NCI-H187 (cell line): ENCODE measurements at regions not wholly inside any gene's neighbourhood (a gene's known extent, or its start where the extent isn't known, plus 50 kb on each side); places are given as distances from the start of the nearest gene placed in this dataset.

Experiments used
- DNase-seq, 2 experiments: peaks; one replicate each; lab custom pipeline; 2025; lab: John Stamatoyannopoulos, UW

- DNase-seq = no peak
Measured at GRCh38 chr2:52934920-52935640, 832.5 kb upstream of the CHAC2 start.

- no peak for DNase-seq
Measured at GRCh38 chr2:52934323-52934898, 833.2 kb upstream of the CHAC2 start.

GRCh38 chr2:52933878-52934277, 833.7 kb upstream of the CHAC2 start:
- DNase-seq = no peak

DNA sequence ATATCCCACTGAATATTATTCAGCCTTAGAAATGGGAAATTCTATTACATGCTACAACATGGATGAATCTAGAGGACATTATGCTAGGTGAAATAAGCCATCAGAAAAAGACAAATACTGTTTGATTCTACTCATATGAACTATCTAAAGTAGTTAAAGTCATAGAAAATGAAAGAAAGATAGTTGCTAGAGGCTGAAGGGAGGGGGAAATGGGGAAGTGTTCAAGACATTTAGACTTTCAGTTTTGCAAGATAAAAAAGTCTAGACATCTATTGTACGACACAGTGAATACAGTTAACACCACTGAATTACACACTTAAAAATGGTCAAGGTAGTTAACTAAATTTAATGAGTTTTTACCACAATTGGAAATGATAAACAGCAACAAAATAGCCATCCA, 835.9 kb upstream of the CHAC2 start:
- no peak for DNase-seq

GRCh38 chr2:52929412-52929811, 838.2 kb upstream of the CHAC2 start:
- DNase-seq = no peak

- no peak for DNase-seq
Measured at GRCh38 chr2:52919673-52920072, 847.9 kb upstream of the CHAC2 start.

- no peak for DNase-seq
Measured at GRCh38 chr2:52918551-52918950, 849.1 kb upstream of the CHAC2 start.

DNA sequence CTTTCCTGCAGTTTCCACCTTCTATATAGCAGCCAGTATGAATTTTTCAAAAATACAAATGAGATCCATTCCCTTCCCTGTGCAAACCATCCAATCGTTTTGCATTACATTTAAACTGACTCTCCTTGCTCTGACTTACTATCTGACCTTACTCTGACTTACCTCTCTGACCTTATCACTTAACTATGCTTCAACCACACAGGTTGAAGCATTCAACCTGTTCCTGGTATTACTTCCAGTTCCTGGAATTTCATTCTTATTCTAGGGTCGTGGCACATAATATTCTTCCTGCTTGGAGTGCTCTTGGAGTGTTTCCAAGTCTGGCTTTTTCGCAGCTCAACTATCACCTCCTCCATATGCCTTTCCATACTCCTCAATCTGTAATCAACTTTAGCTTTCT, 850.6 kb upstream of the CHAC2 start:
- no peak for DNase-seq

DNA sequence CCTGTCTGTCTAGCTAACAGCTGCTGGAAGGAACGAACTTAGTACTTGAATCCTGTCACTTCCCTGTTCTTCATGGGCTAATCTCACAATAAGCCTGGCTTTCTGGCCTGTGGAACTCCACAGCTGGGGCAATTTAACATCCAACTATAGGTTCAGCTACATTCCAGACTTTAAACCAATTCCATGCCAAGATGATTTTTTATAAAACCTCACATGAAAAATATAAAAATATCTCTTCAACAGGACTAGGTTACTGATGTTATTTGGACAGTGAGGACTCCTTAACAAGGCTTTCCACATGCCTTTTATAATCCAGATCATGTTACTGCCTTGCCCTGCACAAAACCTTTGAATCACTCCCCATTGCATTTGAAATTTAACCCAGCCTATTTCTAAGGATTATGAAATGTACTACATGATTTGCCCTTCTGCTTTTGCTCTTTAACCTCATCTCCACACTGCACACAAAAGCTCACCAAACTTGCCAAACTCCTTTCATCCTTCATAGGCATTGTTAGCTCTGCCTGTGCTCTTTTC, 863.2 kb upstream of the CHAC2 start:
- no peak for DNase-seq

DNA sequence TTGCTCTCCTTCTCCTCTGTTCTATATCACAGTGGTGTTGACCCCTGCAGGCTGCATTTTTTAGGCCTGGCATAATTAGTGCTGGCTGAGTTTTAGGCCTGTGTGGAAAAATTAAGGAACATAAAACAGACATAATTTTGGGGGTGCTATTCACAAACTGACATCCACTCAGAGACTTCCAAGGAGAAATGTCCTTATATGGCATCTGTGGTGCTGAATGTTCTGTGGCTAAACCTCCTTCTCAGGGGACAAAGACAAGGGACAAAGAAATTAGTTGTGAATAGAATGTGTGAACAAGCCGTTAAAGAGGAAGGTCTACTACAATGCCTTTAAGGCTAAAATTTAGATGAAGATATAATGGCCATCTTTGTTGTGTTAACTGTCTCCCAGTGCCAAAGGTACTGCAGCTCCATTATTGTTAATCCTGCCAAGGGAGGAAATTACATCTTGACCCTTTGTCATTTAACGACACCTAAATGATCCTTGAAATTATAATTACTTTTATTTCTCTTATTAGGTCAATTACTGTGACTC, 870.0 kb upstream of the CHAC2 start:
- DNase-seq = no peak

DNA sequence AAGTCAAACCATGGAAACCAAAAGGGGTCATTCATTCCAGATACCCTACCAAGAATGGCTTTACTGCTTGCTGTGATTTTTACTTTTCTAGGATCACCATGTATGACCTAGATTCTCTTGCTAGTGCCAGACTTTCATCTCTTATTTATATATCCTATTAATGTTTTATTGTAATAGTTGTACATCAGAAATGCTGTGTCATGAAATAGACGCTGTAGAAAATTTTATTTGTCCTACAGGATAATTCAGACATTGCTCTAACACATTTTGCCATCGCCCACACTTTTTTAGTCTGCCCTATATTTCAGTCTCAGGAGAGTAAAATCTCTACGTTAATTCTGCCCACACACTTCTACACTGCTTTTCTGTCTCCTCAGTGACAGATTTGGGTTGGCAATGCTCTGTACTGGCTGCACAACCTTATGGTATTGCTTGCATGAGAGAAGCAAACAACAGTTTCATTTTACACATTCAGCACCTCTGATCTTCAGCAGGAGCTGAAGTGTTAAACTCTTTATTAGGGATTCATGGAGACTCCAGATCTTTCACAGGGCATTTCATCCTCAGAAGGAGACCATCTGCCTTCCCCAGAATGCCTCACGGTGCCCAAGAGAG, 871.8 kb upstream of the CHAC2 start:
- no peak for DNase-seq

GRCh38 chr2:52886556-52886955, 881.0 kb upstream of the CHAC2 start:
- DNase-seq = no peak

DNA sequence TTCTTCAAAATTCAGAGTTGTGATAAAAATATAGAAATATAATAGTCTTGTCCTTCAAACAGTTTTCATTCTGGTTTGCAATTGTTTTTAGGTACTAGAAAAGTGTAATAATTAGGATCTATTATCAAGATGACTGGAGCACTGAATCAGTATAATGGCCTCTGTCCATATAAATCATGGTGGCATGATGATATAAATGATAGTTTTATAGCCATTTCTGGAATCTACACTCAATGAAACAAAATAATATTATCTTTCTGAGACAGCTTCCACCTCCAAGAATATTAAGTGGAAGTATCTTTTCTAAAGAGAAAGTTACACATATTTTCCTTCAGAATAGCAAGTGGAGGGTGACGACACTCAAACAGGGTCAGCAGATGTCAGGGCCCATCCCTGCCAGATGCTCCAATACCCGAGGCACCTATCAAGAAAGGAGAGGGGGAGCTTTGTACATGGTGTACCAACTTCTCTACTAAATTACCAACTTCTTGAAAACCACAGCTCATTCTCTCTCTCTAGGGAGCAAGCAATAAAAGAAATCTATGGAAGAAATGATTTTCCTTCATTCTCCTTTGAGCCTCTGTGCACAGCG, 882.7 kb upstream of the CHAC2 start:
- no peak for DNase-seq

GRCh38 chr2:52882974-52883373, 884.6 kb upstream of the CHAC2 start:
- no peak for DNase-seq

- no peak for DNase-seq
Measured at GRCh38 chr2:52881606-52882005, 886.0 kb upstream of the CHAC2 start.

DNA sequence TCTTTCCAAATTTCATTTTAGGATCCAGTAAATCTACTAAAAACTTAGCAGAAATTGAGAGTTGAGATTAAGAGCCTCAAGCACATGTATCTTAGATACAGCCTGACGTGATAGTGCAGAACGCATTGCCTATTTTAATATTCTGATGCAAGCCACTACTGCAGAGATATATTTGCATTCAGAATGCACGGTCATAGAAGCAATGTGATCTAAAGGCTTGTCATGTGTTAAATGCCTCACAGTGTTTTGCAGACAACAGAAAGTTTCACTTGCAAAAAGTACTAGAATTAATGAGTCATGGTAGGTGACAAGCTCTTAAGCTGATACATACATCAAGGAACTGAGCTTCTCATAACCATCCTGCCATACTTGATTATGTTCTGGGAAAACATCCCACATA, 886.7 kb upstream of the CHAC2 start:
- no peak for DNase-seq

- no peak for DNase-seq
Measured at GRCh38 chr2:52879561-52879960, 888.0 kb upstream of the CHAC2 start.

DNA sequence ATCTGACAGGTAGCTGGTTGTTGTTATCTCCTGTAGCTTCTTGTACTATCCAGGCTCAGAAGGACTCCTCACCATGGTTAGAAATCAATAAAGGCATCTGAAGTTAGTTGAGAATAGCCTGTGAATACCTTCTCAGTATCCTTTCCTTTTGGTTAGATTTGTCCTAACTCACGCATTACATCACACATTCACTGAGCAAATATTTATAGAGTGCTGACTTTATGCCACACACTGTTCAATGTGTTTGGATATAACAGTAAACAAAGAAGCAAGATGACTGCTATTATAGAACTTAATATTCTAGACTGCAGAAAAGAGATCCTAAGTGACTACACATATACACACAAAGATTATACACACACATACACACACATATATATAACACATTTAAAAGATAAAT, 889.9 kb upstream of the CHAC2 start:
- DNase-seq = no peak

GRCh38 chr2:52874466-52875106, 893.0 kb upstream of the CHAC2 start:
- DNase-seq = no peak

DNA sequence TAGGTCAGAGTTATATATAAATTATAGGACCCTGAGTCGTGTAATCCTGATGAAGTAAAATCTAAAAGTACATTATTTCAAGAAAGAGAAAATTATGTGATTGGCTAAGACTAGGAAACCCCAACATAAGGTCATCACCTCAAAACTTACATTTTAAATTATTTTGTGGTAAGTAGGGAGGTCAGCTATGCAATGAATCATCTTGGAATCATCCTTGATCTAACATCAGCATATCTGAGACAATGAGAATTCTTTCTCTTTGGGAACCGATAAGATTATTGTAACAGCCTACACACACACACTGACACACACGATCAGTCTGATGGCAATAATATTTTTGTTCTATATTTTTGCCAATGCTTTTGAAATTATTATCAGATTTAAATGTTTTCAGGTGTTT, 904.8 kb upstream of the CHAC2 start:
- no peak for DNase-seq

GRCh38 chr2:52861596-52861995, 906.0 kb upstream of the CHAC2 start:
- no peak for DNase-seq

DNA sequence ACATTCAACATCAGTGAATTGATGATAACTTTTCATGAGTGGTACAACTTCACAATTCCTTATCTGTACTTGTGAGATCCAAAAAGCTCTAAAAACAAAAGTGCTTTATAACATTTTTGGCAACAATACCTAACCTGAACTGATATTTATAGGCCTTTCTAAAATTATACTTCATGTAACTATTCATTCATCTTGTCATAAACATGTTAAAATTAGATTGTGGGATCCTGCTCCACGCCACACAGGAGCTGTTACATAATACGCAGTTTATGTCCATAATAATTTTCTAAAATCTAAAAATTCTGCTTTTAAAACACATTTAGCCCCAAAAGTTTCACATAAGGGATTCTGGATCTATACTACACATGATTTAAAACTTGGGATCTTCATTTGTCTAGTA, 908.5 kb upstream of the CHAC2 start:
- DNase-seq = no peak
